A549 (cell line): ENCODE measurements at regions not wholly inside any gene's neighbourhood (a gene's known extent, or its start where the extent isn't known, plus 50 kb on each side); places are given as distances from the start of the nearest gene placed in this dataset.

Experiments used
- ATAC-seq, 2 experiments: fragments of 200-7000 bp in 1 of 2; fragments of >200 bp in 1 of 2; cut with Nextera tagmentation in 1 of 2; cut with Tn5 transposase in 1 of 2; 3 replicates each; pipeline versions ENCODE4 v1.8.0 to v1.9.1; 2018 to 2020; ENCODE audit warnings: mild to moderate bottlenecking in 1 of 2, moderate library complexity in 1 of 2
- CTCF ChIA-PET: fragments of 300-600 bp; sonication (Branson Sonifier 250); formaldehyde crosslinking; extraction: SDS; loops from one replicate; lab custom pipeline; 2021; ENCODE audit warnings: antibody characterized with exemption, inconsistent platforms; lab: Yijun Ruan, JAX
- POLR2A ChIA-PET: fragments of 350-600 bp; formaldehyde crosslinking; extraction: SDS; loops from one replicate; lab custom pipeline; 2021; ENCODE audit warnings: antibody characterized with exemption, inconsistent platforms; lab: Yijun Ruan, JAX
- DNase-seq, 2 experiments: peaks; one replicate each; pipeline versions ENCODE4 v3.0.0 to v3.0.0-alpha.2; 2011 to 2016; ENCODE audit warnings: low read depth in 1 of 2, low spot score in 1 of 2
- FAIRE-seq: peaks from 2 replicates; lab custom pipeline; 2011; peaks lifted over from hg19 to GRCh38; lab: Jason Lieb, UNC
- H3K27ac ChIP-seq, 2 experiments: fragments of >200 bp; sonication (Bioruptor Twin); formaldehyde crosslinking; 3 replicates each; pipeline ENCODE4 v1.5.1; 2016 to 2017
- H3K4me1 ChIP-seq: fragments of >200 bp; sonication (Bioruptor Twin); formaldehyde crosslinking; 3 replicates; pipeline ENCODE4 v1.6.1; 2016
- H3K4me2 ChIP-seq: fragments of >200 bp; sonication (Bioruptor Twin); formaldehyde crosslinking; 3 replicates; pipeline ENCODE4 v1.6.1; 2016
- H3K4me3 ChIP-seq: fragments of >200 bp; sonication (Bioruptor Twin); formaldehyde crosslinking; 3 replicates; pipeline ENCODE4 v1.5.1; 2016
- H3K9me3 ChIP-seq: fragments of >200 bp; sonication (Bioruptor Twin); formaldehyde crosslinking; 3 replicates; pipeline ENCODE4 v1.6.1; 2016
- CHD2 ChIP-seq: fragments of 150-350 bp; IDR thresholded peaks from 2 replicates; pipeline ENCODE4 v1.6.1; 2014; ENCODE audit warnings: low read length; ENCODE audit not compliant: partially characterized antibody
- CHD4 ChIP-seq: fragments of 200-600 bp; sonication (generic); IDR thresholded peaks from 2 replicates; pipeline ENCODE4 v1.6.1; 2016; ENCODE audit warnings: antibody characterized with exemption, mild to moderate bottlenecking, borderline replicate concordance
- E2F6 ChIP-seq: IDR thresholded peaks from 2 replicates; pipeline ENCODE4 v1.6.1; 2012; ENCODE audit warnings: low read depth, borderline replicate concordance
- FOSB ChIP-seq: fragments of 250-450 bp; sonication (Bioruptor Pico); IDR thresholded peaks from 2 replicates; pipeline ENCODE4 v1.5.0; 2020; ENCODE audit warnings: mild to moderate bottlenecking, moderate library complexity
- FOSL2 ChIP-seq, 2 experiments: fragments of 450-650 bp in 1 of 2; fragments of >200 bp in 1 of 2; sonication (Bioruptor Twin) in 1 of 2; formaldehyde crosslinking; IDR thresholded peaks; 2 replicates each; pipeline versions ENCODE4 v1.5.0 to v1.6.1; 2016 to 2020; ENCODE audit warnings: mild to moderate bottlenecking in 1 of 2, moderate library complexity in 1 of 2
- FOXS1 ChIP-seq: fragments of 250-450 bp; sonication (Bioruptor Pico); IDR thresholded peaks from 2 replicates; pipeline ENCODE4 v1.5.0; 2020; ENCODE audit warnings: mild to moderate bottlenecking, moderate library complexity
- GATA3 ChIP-seq: IDR thresholded peaks from 2 replicates; pipeline ENCODE4 v1.6.1; 2012; ENCODE audit warnings: borderline replicate concordance
- HOXB13 ChIP-seq: fragments of 250-450 bp; sonication (Bioruptor Pico); IDR thresholded peaks from 2 replicates; pipeline ENCODE4 v1.5.0; 2020; ENCODE audit warnings: low read depth, mild to moderate bottlenecking, moderate library complexity
- HOXB5 ChIP-seq: fragments of 250-450 bp; sonication (Bioruptor Pico); IDR thresholded peaks from 2 replicates; pipeline ENCODE4 v1.5.0; 2020; ENCODE audit warnings: mild to moderate bottlenecking, moderate library complexity
- KDM1A ChIP-seq: fragments of 200-600 bp; sonication (generic); IDR thresholded peaks from 2 replicates; pipeline ENCODE4 v1.6.1; 2016; ENCODE audit warnings: low read depth, mild to moderate bottlenecking
- MAZ ChIP-seq: fragments of 150-350 bp; IDR thresholded peaks from 2 replicates; pipeline ENCODE4 v1.6.1; 2014; ENCODE audit warnings: antibody characterized with exemption, low read depth, low read length, borderline replicate concordance
- MYC ChIP-seq: IDR thresholded peaks from 2 replicates; pipeline ENCODE4 v1.6.1; 2012; ENCODE audit warnings: mild to moderate bottlenecking, inconsistent platforms, low read length, improper control_type of control experiment, borderline replicate concordance
- PBX3 ChIP-seq: IDR thresholded peaks from 2 replicates; pipeline ENCODE4 v1.6.1; 2012
- POLR2AphosphoS2 ChIP-seq: conservative IDR thresholded peaks from 2 replicates; pipeline ENCODE4 v1.6.1; 2012; ENCODE audit warnings: low read length, improper control_type of control experiment, inconsistent platforms
- RAD21 ChIP-seq, 2 experiments: fragments of >200 bp in 1 of 2; sonication (Bioruptor Twin) in 1 of 2; formaldehyde crosslinking in 1 of 2; IDR thresholded peaks in 1 of 2; conservative IDR thresholded peaks in 1 of 2; 2 replicates in 1 of 2; 3 replicates in 1 of 2; pipeline ENCODE4 v1.6.1; 2012 to 2018; ENCODE audit warnings: inconsistent platforms in 1 of 2
- RNF2 ChIP-seq: fragments of 200-600 bp; sonication (generic); IDR thresholded peaks from 2 replicates; pipeline ENCODE4 v1.6.1; 2016; ENCODE audit warnings: low read depth, mild to moderate bottlenecking, antibody characterized with exemption, moderate library complexity, borderline replicate concordance
- SMC3 ChIP-seq: fragments of >200 bp; sonication (Bioruptor Twin); formaldehyde crosslinking; IDR thresholded peaks from 3 replicates; pipeline ENCODE4 v1.6.1; 2018; ENCODE audit warnings: inconsistent platforms
- SREBF2 ChIP-seq: fragments of 450-650 bp; IDR thresholded peaks from 2 replicates; pipeline ENCODE4 v1.6.1; 2014; ENCODE audit warnings: mild to moderate bottlenecking, moderate library complexity
- TFCP2L1 ChIP-seq: fragments of 250-450 bp; sonication (Bioruptor Pico); IDR thresholded peaks from 2 replicates; pipeline ENCODE4 v1.5.0; 2021; ENCODE audit warnings: mild to moderate bottlenecking
- USF2 ChIP-seq: fragments of 450-650 bp; IDR thresholded peaks from 2 replicates; pipeline ENCODE4 v1.6.1; 2014; ENCODE audit warnings: antibody characterized with exemption
- ZC3H11A ChIP-seq: fragments of 450-650 bp; IDR thresholded peaks from 2 replicates; pipeline ENCODE4 v1.6.1; 2014; ENCODE audit warnings: antibody characterized with exemption, mild to moderate bottlenecking
- ZSCAN20 ChIP-seq: fragments of 250-450 bp; sonication (Bioruptor Pico); IDR thresholded peaks from 2 replicates; pipeline ENCODE4 v1.8.0; 2022; ENCODE audit warnings: mild to moderate bottlenecking, moderate library complexity
- WGBS: methylation state at CpG from one replicate; pipeline ENCODE4 v1.1.6; 2017; ENCODE audit errors: missing lambda C conversion rate; 5-methylcytosine and 5-hydroxymethylcytosine counted together
- TF ChIP-seq, protein P1 (sequence below): fragments of 200-600 bp; sonication (generic); IDR thresholded peaks from 2 replicates; pipeline ENCODE4 v1.6.1; 2016; ENCODE audit warnings: antibody characterized with exemption, mild to moderate bottlenecking, moderate library complexity
- TF ChIP-seq, protein P2 (sequence below): fragments of >200 bp; sonication (Bioruptor Twin); formaldehyde crosslinking; IDR thresholded peaks from 2 replicates; pipeline ENCODE4 v1.6.1; 2016
- TF ChIP-seq, protein P3 (sequence below): fragments of >200 bp; sonication (Bioruptor Twin); formaldehyde crosslinking; IDR thresholded peaks from 3 replicates; pipeline ENCODE4 v1.6.1; 2016

DNA sequence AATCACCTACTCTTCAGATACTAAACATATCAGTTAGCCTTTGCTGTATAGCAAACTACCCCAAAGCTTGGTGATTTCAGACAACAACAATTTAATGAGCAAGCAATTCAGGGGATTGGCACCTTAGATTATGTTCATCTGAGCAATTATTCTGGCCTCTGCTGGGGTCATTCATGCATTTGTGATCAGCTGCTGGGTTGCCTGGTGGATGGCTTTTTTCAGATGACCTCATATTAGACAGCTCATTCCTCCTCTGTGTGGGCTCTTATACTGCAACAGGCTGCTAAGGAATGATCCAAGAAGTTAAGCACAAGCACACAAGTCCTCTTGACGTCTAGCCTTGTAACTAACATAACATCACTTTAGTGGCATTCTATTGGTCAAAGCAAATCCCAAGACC is 153.0 kb upstream of the PPP1R2C start:
- POLR2A ChIA-PET, result no interaction called here
- Histone ChIP-seq H3K4me3 (no peak overlapping the region), H3K9me3 (no peaks in the 10 kb centered on the region)
- TF ChIP-seq HOXB13 (CRISPR knock-in tag) (no peak), E2F6 (no peak), POLR2AphosphoS2 (no peak), SREBF2 (no peak), KDM1A (no peak), GATA3 (no peak), CHD2 (no peak), MYC (no peak), TFCP2L1 (CRISPR knock-in tag) (no peak), MAZ (no peak), ZSCAN20 (no peak), SMC3 (no peak), USF2 (no peak)
- TF ChIP-seq, all 56 proteins: peak for 0
- CTCF ChIA-PET, result no interaction called here
- WGBS, result 0% methylated on average over 1 of the region's 1 CpG
- ATAC-seq, result no peak
- no peak for DNase-seq
- Histone ChIP-seq H3K4me2 (no peak overlapping the region), H3K27ac (no peak overlapping the region), H3K4me1 (no peaks in the 10 kb centered on the region)
- peak; percentile 80 for FAIRE-seq

DNA sequence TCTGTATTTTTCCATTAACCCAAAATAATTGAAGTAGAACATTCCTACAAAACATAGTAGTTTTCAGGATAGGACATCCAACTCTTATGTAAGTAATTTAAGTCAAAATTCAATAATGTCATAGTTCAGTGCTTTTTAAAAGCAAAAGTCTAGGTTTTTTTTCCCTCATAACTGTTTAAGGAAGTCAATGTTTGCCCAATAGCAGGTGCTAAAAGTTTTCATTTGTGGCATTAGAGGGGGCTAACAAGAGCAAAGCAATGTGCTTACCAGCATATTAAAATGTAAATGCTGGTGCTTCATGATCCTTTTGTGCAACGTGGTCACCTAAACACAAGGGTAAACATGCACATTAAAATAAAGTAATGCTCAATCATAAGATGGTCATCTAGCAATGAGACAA is 155.2 kb upstream of the PPP1R2C start:
- whole genome bisulfite sequencing, result 6% methylated on average over 1 of the region's 1 CpG
- ATAC-seq (no peak), FAIRE-seq (peak; percentile 23), DNase-seq (no peak)
- POLR2A ChIA-PET, result no interaction called here
- Histone ChIP-seq H3K4me2 (no peak overlapping the region), H3K4me3 (no peak overlapping the region), H3K4me1 (no peaks in the 10 kb centered on the region), H3K27ac (no peak overlapping the region), H3K9me3 (no peaks in the 10 kb centered on the region)
- CTCF ChIA-PET, result no interaction called here
- TF ChIP-seq TFCP2L1 (CRISPR knock-in tag) (no peak), MYC (no peak), MAZ (no peak), FOSB (CRISPR knock-in tag) (no peak), RNF2 (no peak)
- TF ChIP-seq, protein P1, sequence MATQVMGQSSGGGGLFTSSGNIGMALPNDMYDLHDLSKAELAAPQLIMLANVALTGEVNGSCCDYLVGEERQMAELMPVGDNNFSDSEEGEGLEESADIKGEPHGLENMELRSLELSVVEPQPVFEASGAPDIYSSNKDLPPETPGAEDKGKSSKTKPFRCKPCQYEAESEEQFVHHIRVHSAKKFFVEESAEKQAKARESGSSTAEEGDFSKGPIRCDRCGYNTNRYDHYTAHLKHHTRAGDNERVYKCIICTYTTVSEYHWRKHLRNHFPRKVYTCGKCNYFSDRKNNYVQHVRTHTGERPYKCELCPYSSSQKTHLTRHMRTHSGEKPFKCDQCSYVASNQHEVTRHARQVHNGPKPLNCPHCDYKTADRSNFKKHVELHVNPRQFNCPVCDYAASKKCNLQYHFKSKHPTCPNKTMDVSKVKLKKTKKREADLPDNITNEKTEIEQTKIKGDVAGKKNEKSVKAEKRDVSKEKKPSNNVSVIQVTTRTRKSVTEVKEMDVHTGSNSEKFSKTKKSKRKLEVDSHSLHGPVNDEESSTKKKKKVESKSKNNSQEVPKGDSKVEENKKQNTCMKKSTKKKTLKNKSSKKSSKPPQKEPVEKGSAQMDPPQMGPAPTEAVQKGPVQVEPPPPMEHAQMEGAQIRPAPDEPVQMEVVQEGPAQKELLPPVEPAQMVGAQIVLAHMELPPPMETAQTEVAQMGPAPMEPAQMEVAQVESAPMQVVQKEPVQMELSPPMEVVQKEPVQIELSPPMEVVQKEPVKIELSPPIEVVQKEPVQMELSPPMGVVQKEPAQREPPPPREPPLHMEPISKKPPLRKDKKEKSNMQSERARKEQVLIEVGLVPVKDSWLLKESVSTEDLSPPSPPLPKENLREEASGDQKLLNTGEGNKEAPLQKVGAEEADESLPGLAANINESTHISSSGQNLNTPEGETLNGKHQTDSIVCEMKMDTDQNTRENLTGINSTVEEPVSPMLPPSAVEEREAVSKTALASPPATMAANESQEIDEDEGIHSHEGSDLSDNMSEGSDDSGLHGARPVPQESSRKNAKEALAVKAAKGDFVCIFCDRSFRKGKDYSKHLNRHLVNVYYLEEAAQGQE, result no peak
- TF ChIP-seq, protein P2, sequence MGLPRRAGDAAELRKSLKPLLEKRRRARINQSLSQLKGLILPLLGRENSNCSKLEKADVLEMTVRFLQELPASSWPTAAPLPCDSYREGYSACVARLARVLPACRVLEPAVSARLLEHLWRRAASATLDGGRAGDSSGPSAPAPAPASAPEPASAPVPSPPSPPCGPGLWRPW, result no peak

- DNase-seq, result no peak
- 4% methylated on average over 4 of the region's 5 CpGs for WGBS
- Histone ChIP-seq H3K4me3 (no peak overlapping the region), H3K27ac (no peak overlapping the region), H3K4me2 (no peak overlapping the region), H3K4me1 (no peaks in the 10 kb centered on the region), H3K9me3 (no peaks in the 10 kb centered on the region)
- TF ChIP-seq ZC3H11A (no peak), SREBF2 (no peak), RAD21 (conservative IDR thresholded peaks at IDR 0.05 in 1 of 2, IDR thresholded peaks at IDR 0.05 in 1 of 2) (no peak), PBX3 (no peak), HOXB13 (CRISPR knock-in tag) (no peak), FOXS1 (CRISPR knock-in tag) (no peak), CHD4 (no peak), HOXB5 (no peak), FOSL2 (IDR thresholded peaks at IDR 0.05) (no peak), FOSL2 (CRISPR knock-in tag; IDR thresholded peaks at IDR 0.05) (no peak)
- TF ChIP-seq, protein P3, sequence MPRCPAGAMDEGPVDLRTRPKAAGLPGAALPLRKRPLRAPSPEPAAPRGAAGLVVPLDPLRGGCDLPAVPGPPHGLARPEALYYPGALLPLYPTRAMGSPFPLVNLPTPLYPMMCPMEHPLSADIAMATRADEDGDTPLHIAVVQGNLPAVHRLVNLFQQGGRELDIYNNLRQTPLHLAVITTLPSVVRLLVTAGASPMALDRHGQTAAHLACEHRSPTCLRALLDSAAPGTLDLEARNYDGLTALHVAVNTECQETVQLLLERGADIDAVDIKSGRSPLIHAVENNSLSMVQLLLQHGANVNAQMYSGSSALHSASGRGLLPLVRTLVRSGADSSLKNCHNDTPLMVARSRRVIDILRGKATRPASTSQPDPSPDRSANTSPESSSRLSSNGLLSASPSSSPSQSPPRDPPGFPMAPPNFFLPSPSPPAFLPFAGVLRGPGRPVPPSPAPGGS, result no peak
- POLR2A ChIA-PET, result no interaction called here
- FAIRE-seq, result no peak
- CTCF ChIA-PET, result interaction anchor here (0.6 kb wide), 1 partner anchor 718 kb away, joined by 4 read pairs; no protein-coding TSS in a partner anchor
- ATAC-seq, result no peak
These were observed 156.2 kb upstream of the PPP1R2C start for GRCh38 chrX:42934020-42934726.
